ENCODE measurements at regions not wholly inside any gene's neighbourhood (a gene's known extent, or its start where the extent isn't known, plus 50 kb on each side); places are given as distances from the start of the nearest gene placed in this dataset.

GRCh38 chr22:47604563-47604962 lies 842.1 kb downstream of the TBC1D22A start:
- DNase-seq, result no peak

GRCh38 chr22:47602732-47603131 lies 840.3 kb downstream of the TBC1D22A start:
- no peak for DNase-seq

GRCh38 chr22:47601666-47602065 lies 839.2 kb downstream of the TBC1D22A start:
- DNase-seq, result no peak

- DNase-seq, result no peak
Observed at GRCh38 chr22:47600791-47601625, 838.6 kb downstream of the TBC1D22A start.

GRCh38 chr22:47600281-47600680 lies 837.8 kb downstream of the TBC1D22A start:
- DNase-seq, result no peak

GRCh38 chr22:47599753-47600152 lies 837.3 kb downstream of the TBC1D22A start:
- no peak for DNase-seq

GRCh38 chr22:47598864-47599263 lies 836.4 kb downstream of the TBC1D22A start:
- no peak for DNase-seq

- DNase-seq, result no peak
Observed at GRCh38 chr22:47597041-47597440, 834.6 kb downstream of the TBC1D22A start.

- no peak for DNase-seq
Observed at GRCh38 chr22:47596176-47596690, 833.8 kb downstream of the TBC1D22A start.

GRCh38 chr22:47594836-47595521 lies 832.5 kb downstream of the TBC1D22A start:
- no peak for DNase-seq

- DNase-seq, result no peak
Observed at GRCh38 chr22:47593911-47594311, 831.5 kb downstream of the TBC1D22A start.

- DNase-seq, result no peak
Observed at GRCh38 chr22:47593291-47593690, 830.8 kb downstream of the TBC1D22A start.

- no peak for DNase-seq
Observed at GRCh38 chr22:47592791-47593190, 830.3 kb downstream of the TBC1D22A start.

- DNase-seq, result no peak
Observed at GRCh38 chr22:47591709-47592108, 829.3 kb downstream of the TBC1D22A start.

GRCh38 chr22:47591016-47591415 lies 828.6 kb downstream of the TBC1D22A start:
- DNase-seq, result no peak

GRCh38 chr22:47589271-47590250 lies 827.1 kb downstream of the TBC1D22A start:
- DNase-seq, result no peak

- no peak for DNase-seq
Observed at GRCh38 chr22:47588578-47588960, 826.1 kb downstream of the TBC1D22A start.

GRCh38 chr22:47587861-47588577 lies 825.6 kb downstream of the TBC1D22A start:
- DNase-seq, result no peak

GRCh38 chr22:47587361-47587760 lies 824.9 kb downstream of the TBC1D22A start:
- no peak for DNase-seq

- no peak for DNase-seq
Observed at GRCh38 chr22:47586946-47587345, 824.5 kb downstream of the TBC1D22A start.

- DNase-seq, result no peak
Observed at GRCh38 chr22:47586038-47586437, 823.6 kb downstream of the TBC1D22A start.

- DNase-seq, result no peak
Observed at GRCh38 chr22:47583959-47584562, 821.6 kb downstream of the TBC1D22A start.
